GM21619 (cell line): ENCODE measurements at regions not wholly inside any gene's neighbourhood (a gene's known extent, or its start where the extent isn't known, plus 50 kb on each side); places are given as distances from the start of the nearest gene placed in this dataset.

Source experiments
- ATAC-seq: cut with Tn5 transposase; IDR thresholded peaks from one replicate; pipeline ENCODE4 v1.9.1; 2021; ENCODE audit not compliant: unreplicated experiment

DNA sequence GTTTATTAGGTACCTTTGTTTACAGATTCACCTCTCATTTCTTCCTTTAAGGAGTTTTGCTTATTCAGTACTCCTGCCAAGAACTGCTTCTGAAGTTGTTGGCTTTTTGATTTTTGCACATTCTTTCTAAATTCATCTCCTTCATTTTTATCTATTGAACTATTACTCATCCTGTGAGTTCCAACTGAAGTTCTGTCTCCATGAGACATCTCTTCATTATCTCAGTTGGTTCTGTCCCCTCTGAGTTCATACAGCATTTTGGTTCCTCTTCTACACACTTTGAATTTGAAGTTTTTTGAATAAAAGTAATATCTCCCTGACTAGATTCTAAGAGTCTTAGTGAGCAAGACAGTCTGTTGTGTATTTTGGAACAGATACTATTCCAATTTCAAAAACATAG, 299.7 kb downstream of the OTOL1 start:
- no peak for ATAC-seq

DNA sequence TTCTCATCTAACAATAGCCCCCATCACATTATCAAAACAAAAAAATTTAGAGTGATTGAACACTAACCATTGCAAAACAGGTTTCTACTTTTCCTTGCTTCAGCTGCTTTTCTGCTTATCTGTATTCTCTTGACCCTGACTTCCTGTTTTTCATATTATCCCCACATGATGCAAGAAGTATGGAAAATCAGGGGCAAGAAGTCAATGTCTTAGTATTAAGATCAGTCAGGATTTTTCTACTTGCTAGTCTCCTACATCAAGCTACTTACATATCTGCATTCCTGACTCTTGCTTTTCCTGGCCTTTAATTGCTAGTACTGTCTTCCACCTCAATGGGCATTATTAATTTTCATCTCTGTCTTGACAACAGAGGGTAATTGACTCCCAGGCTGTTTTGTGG, 300.2 kb downstream of the OTOL1 start:
- ATAC-seq, result no peak

DNA sequence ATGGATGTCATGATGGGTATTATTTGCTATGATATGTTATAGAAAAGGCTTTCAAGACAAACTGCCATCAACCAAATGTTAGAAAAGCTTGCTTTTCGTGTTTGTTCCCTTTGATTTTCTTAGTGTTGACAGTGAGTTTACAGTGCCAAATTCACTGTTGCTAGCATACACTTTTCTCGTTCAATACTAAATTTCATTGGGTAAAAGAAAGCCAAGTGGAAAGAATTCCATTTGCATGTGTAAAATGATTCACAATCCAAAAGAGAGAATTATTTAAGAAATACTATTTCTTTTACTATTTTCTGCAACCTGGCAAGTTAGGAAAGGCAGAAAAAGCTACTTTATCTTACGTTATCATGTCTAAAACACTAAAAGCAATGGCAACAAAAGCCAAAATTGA, 301.4 kb downstream of the OTOL1 start:
- ATAC-seq, result no peak

DNA sequence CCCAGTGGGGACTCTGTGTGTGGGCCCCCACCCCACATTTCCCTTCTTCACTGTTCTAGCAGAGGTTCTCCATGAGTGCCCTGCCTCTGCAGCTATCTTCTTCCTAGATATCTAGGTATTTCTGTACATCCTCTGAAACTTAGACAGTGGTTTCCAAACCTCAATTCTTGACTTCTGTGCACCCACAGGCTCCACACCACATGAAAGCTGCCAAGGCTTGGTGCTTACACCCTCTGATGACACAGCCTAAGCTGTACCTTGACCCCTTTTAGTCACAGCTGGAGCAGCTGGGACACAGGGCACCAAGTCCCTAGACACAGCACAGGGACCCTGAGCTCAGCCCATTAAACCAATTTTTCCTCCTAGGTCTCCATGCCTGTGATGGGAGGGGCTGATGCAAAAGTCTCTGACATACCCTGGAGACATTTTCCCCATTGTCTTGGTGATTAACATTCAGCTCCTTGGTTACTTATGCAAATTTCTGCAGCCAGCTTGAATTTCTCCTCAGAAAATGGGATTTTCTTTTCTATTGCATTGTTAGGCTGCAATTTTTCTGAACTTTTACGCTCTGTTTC, 304.5 kb downstream of the OTOL1 start:
- ATAC-seq, result no peak

GRCh38 chr3:161818106-161818505, 321.5 kb downstream of the OTOL1 start:
- ATAC-seq, result no peak

DNA sequence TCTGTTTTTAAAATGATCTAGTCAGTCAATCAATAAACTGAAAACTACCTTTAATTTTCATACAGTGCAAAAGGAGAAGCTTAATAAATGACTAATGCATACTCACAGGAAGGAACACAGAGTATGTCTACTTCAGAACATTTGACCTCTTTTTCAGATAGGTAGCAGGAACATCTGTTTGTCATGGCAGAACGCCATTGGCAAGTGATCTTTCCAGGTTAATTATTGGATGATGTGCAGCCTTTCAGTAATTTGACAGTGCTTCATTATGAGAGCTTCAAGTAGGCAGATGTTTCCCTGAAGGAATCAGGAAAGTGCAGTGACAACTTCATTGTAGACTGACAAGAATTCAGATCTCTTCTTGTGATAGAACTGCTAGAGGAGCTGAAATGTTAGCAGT, 325.0 kb downstream of the OTOL1 start:
- peak; percentile 54 for ATAC-seq

DNA sequence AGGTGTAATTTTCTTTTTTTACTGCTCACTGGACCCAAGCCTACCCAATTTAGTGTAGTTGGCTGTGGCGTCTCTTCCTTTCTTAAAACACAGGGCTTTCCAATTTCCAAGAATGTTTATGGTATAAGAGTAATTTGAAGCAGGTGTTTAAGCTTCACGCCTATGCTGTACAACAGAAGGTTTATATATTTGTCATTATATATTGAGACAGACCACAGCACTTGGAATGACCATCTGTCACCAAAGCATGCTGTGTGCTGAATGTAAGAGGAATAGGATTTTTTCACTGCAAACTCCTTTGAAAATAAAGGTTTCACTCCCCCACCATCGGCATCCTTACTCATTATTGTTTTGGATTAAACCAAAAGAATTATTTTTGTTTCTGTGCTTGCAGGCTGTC, 325.7 kb downstream of the OTOL1 start:
- no peak for ATAC-seq

GRCh38 chr3:161823910-161824309, 327.3 kb downstream of the OTOL1 start:
- ATAC-seq, result no peak

DNA sequence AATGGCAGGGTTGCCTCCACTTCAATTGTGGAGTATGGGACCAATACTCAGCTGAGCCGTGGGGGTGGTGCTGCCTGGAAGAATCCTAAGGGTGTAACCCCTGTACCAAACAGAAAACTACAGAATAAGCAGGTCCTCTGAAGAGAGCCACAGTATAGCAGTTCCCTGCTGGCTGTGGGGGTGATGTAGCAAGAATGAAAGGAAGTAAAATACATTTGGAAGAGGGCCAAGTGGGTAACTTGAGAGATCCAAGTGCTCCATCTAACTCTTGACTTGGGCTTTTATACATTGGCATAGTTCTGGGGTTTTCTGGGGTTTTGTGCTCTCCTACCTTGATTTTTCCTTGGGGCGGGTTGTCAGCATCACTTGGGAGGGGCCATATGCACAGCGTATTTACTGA, 341.4 kb downstream of the OTOL1 start:
- no peak for ATAC-seq

DNA sequence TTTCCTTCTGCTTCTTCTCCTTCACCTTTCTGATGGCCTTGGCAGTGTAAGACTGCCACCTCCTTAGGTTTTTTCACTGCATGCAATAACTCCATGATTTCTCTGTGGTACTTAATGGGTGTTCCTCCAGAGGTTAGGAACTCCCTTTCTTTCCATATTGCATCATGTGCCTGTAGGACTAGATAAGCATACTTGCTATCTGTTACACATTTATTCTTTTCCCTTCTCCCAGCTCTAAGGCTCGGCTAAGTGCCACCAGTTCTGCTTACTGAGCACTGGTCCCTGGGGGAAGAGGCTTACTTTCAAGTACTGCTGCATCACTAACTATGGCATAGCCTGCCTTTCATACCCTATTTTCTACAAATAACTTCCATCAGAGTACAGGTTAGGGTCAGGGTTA, 351.8 kb downstream of the OTOL1 start:
- no peak for ATAC-seq

DNA sequence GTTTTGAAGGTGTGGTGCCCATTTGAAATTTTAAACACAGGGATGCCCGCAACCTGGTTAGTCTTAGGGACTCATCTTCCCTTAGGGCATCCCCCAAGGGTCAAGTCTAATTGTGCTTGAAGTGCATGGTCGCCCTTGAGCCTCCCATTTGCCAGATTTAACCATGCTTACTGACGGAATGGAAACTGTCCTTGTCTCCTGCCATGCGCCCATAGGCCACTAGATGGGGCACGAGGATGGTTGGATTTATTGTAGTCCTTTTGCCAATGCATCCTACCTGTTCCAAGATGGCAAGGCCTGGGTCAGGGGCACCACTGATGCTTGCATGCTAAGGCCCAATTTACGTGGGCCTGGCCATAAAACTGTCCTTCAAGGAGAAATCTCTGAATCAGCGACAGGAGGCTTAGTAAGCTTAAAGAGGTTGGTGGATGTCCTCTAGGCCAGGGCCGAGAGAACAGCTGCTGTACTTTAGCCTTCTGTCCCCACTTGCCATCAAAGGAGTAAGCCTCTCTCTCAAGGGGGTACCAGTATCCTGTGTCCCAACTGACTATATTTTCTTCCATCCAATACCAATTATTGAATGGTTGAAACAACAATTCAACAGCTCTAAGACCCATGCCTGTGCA, 355.4 kb downstream of the OTOL1 start:
- peak; percentile 89 for ATAC-seq

DNA sequence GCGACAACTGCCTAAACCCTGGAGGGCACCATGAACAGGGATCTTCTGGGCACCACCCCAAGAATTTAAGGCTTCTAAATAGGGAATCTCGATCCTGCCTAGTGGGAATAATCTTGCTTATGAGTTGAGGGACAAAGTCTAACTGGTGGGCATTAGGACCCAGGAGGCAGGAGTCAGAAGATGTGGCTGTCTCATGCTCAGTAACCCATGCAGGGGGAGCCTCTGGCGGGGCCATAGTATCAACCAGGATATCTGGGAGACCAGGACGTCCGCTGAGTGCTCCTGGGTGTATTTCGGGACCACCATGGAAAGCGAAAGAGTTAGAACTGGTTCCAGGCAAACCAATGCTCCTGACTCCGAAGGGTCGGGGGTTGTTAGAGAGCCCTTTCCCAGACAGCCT, 356.1 kb downstream of the OTOL1 start:
- ATAC-seq, result no peak

- ATAC-seq, result no peak
These were observed 357.7 kb downstream of the OTOL1 start for GRCh38 chr3:161854232-161854771.

GRCh38 chr3:161859057-161859456, 362.4 kb downstream of the OTOL1 start:
- ATAC-seq, result no peak

DNA sequence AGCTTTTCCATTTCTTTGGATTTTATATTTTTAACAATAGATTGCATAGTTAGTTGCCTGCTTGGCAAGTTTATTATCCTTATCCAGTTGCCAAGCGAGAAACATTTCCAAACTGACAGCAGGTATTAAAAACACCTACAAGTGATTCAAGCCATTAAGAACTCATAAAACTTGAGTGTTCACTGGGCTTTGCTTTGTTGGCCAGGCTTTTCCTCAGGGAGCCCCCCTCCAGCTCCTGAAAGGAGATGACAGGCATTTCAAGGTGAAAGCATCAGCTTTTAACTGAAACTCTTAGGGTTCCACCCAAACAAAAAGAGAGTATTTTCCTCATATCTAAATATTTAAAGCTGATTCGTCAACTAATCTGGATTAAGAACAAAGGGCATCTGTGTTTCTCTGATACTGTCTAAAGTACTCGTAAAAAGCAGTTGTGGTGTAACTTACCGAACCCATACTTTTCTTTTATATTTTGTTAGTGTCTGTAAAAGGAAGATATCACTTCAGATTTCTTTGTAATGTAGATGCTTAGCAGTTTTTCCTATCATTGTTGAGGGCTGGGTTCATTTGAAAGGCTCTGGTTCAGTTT, 363.4 kb downstream of the OTOL1 start:
- no peak for ATAC-seq

GRCh38 chr3:161863775-161864174, 367.2 kb downstream of the OTOL1 start:
- no peak for ATAC-seq

DNA sequence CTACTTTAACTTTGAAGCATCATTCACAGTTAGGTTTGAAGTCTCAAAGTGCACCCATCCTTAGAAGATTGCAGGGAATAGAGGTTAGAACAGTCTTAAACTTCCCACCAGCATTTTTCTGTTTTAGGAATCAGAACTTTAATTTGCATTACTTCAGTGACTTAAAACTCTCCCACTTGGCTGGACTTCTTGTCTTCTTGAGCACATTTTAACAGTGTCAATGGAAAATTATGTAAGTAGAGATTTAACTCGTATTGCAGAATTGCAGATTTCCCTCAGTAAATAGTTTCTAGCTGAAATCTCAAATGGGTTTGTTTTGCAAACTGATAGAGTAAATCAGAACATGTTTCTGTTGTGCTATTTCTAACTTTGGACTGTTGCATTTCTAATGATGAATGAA, 369.6 kb downstream of the OTOL1 start:
- ATAC-seq, result no peak

DNA sequence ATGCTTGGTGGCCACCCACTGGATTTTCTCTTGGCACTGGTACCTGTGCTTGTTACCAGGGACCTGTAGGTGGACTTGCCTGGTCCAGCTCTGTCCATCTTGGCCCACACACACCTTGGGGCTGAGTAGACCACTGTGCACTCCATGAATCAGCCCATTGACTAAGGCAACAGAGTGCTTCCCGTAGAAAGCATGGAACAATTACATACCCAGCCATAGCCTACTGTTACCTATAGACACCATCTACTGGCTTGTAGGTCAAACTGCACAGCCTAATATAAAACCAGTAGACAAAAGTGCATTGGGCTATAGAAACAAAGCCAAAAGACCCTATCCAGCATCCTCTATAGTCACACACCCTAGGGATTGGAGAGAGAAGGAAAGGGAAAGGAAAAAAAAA, 378.9 kb downstream of the OTOL1 start:
- ATAC-seq, result no peak

- no peak for ATAC-seq
These were observed 382.9 kb downstream of the OTOL1 start for GRCh38 chr3:161879470-161879869.

DNA sequence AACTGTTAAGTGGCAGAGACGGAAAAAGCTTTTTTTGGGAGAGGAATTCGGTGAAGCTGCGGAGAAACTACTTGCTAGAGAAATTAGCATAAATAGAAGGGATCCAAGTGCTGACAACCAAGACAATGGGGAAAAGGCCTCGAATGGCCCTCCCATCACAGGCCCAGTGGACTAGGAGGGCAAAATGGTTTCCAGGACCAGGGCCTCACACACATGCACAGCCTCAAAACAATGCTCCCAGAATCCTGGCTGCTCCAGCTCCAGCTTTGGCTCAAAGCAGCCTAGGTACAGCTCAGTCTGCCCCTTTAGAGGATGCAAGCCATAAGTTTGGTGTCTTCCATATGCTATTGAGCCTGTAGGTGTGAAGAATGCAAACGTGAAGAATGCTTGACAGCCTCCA, 388.2 kb downstream of the OTOL1 start:
- ATAC-seq, result no peak

DNA sequence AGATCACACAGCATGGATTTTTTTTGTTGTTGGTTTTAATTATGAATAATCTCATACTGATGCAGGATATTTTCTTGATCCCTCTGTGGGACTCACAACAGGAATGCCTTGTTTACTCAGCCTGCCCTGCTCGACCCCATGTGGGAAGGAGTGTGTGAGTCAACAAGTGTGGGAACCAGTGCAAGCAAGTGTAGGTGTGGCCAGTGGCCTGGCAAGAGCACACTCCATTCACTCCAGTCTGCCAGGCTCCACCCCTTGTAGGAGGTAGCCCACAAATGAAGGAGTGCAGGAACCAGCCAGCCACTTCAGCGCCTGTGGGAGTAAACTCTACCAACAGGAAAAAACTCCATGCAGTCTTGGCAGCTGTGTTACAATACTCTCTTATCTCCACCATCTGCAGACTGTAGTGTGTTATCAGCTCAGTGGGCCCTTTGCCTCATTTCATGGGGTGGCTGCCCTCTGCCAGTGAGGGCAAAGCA, 393.6 kb downstream of the OTOL1 start:
- no peak for ATAC-seq

DNA sequence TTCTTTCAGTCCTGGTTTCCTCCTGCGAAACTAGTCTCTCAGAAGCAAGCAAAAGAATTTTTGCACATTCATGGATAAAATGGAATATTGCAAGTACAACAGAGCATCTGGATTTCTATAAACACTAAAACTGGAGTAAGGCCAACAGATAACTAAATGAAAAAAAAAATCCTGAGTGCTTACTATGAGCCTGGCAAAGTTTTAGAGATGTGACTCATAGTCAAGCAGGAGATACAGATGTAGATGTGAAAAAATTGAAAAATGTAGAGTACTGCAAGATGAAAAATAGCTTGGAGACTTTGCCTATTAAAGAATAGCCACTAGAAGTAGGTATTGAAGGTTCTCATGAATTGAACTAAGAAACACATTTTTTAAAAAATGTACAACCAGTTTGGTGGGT, 397.4 kb downstream of the OTOL1 start:
- no peak for ATAC-seq
